ENCODE measurements at regions not wholly inside any gene's neighbourhood (a gene's known extent, or its start where the extent isn't known, plus 50 kb on each side); places are given as distances from the start of the nearest gene placed in this dataset.

DNA sequence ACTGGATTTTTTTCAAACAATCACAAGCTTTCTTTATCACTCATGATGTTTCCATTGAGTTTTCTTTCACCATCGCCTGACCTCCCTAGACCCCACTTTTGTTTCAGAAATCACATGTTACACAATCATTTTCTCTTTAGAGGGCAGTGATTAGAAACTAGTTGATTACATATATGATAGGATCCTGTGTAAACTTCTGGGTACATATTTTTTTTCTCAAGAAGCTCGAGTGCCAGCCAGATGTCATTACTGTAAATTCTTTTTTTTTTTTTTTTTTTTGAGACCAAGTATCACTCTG is 62.4 kb upstream of the PSMA6 start:
- no peak overlapping the region for H3K4me3 Mint-ChIP-seq
- DNase-seq: no peak
- H3K9me3 ChIP-seq (ENCODE audit: control insufficient read depth, low read length, poor library complexity, severe bottlenecking): no peaks in the 10 kb centered on the region
- H3K27ac Mint-ChIP-seq: peak overlapping the region; percentile 53
- H3K4me1 Mint-ChIP-seq: peaks cover 32% of the 10 kb centered on the region
- peaks cover 2% of the 10 kb centered on the region for H3K36me3 Mint-ChIP-seq (ENCODE audit: low read depth)
- no peak for ATAC-seq
- H3K27me3 Mint-ChIP-seq: no peaks in the 10 kb centered on the region

DNA sequence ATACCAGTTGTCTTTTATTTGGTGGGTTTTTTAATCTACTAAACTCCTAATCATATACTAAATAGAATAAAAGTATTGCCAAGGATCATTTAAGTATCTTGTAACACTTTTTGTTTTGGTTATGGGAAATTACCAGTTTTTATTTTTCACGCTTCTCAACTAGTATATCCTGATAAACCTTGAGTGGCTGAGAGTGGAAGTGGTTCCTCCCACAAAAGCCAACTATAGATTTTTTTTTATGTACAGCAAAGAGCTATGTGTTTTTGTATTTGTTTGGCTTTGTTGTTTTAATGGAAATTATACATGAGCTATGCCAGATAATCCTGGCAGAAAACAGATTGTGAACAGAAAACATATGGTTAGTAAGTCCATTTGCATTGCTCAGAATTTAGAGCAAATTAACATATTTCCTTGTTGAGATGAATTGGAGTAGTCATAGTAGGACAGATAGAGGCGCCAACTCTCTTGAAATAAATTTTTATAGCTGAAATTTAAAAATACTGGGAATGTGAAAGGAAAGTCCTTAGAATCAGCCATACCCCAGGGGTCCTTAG is 60.9 kb upstream of the PSMA6 start:
- ATAC-seq (no peak), DNase-seq (no peak)
- Mint-ChIP-seq H3K27ac (peak overlapping the region; percentile 53), H3K4me1 (peaks cover 36% of the 10 kb centered on the region), H3K36me3 (ENCODE audit: low read depth) (peaks cover 2% of the 10 kb centered on the region), H3K4me3 (no peak overlapping the region), H3K27me3 (no peaks in the 10 kb centered on the region)
- no peaks in the 10 kb centered on the region for H3K9me3 ChIP-seq (ENCODE audit: control insufficient read depth, low read length, poor library complexity, severe bottlenecking)

GRCh38 chr14:35234012-35234805 is 58.0 kb upstream of the PSMA6 start:
- H3K4me3 Mint-ChIP-seq: no peak overlapping the region
- peaks cover 5% of the 10 kb centered on the region for H3K36me3 Mint-ChIP-seq (ENCODE audit: low read depth)
- no peaks in the 10 kb centered on the region for H3K9me3 ChIP-seq (ENCODE audit: control insufficient read depth, low read length, poor library complexity, severe bottlenecking)
- DNase-seq (no peak), ATAC-seq (no peak)
- no peaks in the 10 kb centered on the region for H3K27me3 Mint-ChIP-seq
- peaks cover 39% of the 10 kb centered on the region for H3K4me1 Mint-ChIP-seq
- no peak overlapping the region for H3K27ac Mint-ChIP-seq

- no peaks in the 10 kb centered on the region for H3K27me3 Mint-ChIP-seq
- peaks cover 34% of the 10 kb centered on the region for H3K4me1 Mint-ChIP-seq
- no peaks in the 10 kb centered on the region for H3K9me3 ChIP-seq (ENCODE audit: control insufficient read depth, low read length, poor library complexity, severe bottlenecking)
- H3K27ac Mint-ChIP-seq: peak overlapping the region; percentile 90
- no peak overlapping the region for H3K4me3 Mint-ChIP-seq
- H3K36me3 Mint-ChIP-seq (ENCODE audit: low read depth): peaks cover 5% of the 10 kb centered on the region
- ATAC-seq: no peak
- no peak for DNase-seq
Observed at GRCh38 chr14:35235840-35236239, 56.3 kb upstream of the PSMA6 start.

- ATAC-seq (no peak), DNase-seq (no peak)
- H3K4me1 Mint-ChIP-seq: peaks cover 34% of the 10 kb centered on the region
- H3K27ac Mint-ChIP-seq: peak overlapping the region; percentile 90
- peaks cover 9% of the 10 kb centered on the region for H3K36me3 Mint-ChIP-seq (ENCODE audit: low read depth)
- no peaks in the 10 kb centered on the region for H3K27me3 Mint-ChIP-seq
- H3K9me3 ChIP-seq (ENCODE audit: control insufficient read depth, low read length, poor library complexity, severe bottlenecking): no peaks in the 10 kb centered on the region
- H3K4me3 Mint-ChIP-seq: no peak overlapping the region
Observed at GRCh38 chr14:35236806-35237205, 55.4 kb upstream of the PSMA6 start.

DNA sequence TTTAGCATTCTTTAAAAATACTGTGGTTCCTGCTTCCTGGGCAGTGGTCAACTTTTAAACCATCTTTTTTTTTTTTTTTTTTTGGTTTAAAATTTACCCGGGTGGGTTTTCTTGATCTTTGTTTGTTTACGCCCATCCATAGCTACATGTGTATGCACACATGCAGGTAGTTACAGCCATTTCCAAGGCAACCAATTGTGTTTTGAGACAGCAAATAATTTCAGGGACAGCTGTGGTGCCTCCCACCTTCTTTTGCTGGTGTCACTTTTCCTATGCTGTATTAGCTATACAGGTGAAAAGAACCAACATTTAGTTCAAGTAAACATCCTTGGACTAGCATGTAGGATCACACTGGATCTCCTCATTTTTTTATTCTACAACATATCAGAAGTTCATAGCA is 52.0 kb upstream of the PSMA6 start:
- H3K9me3 ChIP-seq (ENCODE audit: control insufficient read depth, low read length, poor library complexity, severe bottlenecking): no peaks in the 10 kb centered on the region
- Mint-ChIP-seq H3K36me3 (ENCODE audit: low read depth) (peaks cover 6% of the 10 kb centered on the region), H3K4me3 (no peak overlapping the region), H3K27me3 (no peaks in the 10 kb centered on the region), H3K4me1 (peaks cover 33% of the 10 kb centered on the region), H3K27ac (peak overlapping the region; percentile 76)
- DNase-seq (no peak), ATAC-seq (peak; percentile 59)
